ENCODE measurements at regions not wholly inside any gene's neighbourhood (a gene's known extent, or its start where the extent isn't known, plus 50 kb on each side); places are given as distances from the start of the nearest gene placed in this dataset.

GRCh38 chr10:107476408-107476807, 311.9 kb upstream of the SORCS1 start:
- Histone ChIP-seq H3K27ac (no peak overlapping the region), H3K36me3 (ENCODE audit: low read depth, missing control alignments) (no peaks in the 10 kb centered on the region), H3K27me3 (no peaks in the 10 kb centered on the region), H3K9me3 (no peaks in the 10 kb centered on the region), H3K4me1 (no peaks in the 10 kb centered on the region), H3K4me3 (no peak overlapping the region)
- TF ChIP-seq CTCF (IDR thresholded peaks at IDR 0.05) (no peak), POLR2A (IDR thresholded peaks at IDR 0.05) (no peak)
- intact Hi-C loops (cut with DNase I; ENCODE audit: low total_unique reads): no loop called here
- WGBS, 2 donors: 58 to 66% methylated on average over 2 of the region's 2 CpGs
- DNase-seq: no peak

DNA sequence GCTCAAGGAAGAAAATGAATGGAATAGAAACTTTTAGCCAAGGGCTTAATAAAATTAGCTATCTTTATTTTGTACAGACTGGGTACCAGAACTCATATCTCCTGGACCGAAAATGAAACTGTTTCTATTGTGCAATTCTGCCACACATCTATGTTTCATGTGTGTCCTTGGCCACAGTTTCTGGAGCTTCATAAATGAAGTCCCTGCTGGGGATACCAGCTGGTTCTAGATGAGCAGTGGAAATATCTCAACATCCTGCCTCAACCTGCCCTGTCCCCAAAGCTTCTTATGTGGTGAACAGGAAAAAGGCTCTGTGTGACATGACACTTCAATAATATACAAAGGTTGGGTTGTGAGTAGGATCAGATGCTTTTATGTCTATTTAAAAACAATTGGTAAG, 310.1 kb upstream of the SORCS1 start:
- Histone ChIP-seq H3K4me3 (no peak overlapping the region), H3K27ac (no peak overlapping the region), H3K4me1 (no peaks in the 10 kb centered on the region), H3K27me3 (no peaks in the 10 kb centered on the region), H3K36me3 (ENCODE audit: low read depth, missing control alignments) (no peaks in the 10 kb centered on the region), H3K9me3 (no peaks in the 10 kb centered on the region)
- 59 to 68% methylated on average over 1 of the region's 1 CpG for WGBS, 2 donors
- TF ChIP-seq CTCF (IDR thresholded peaks at IDR 0.05) (no peak), POLR2A (IDR thresholded peaks at IDR 0.05) (no peak)
- DNase-seq: no peak
- intact Hi-C loops (cut with DNase I; ENCODE audit: low total_unique reads): no loop called here

- intact Hi-C loops (cut with DNase I; ENCODE audit: low total_unique reads): no loop called here
- 72 to 78% methylated on average over 2 of the region's 2 CpGs for WGBS, 2 donors
- no peaks in the 10 kb centered on the region for H3K27me3 ChIP-seq
- H3K36me3 ChIP-seq (ENCODE audit: low read depth, missing control alignments): no peaks in the 10 kb centered on the region
- TF ChIP-seq POLR2A (IDR thresholded peaks at IDR 0.05): no peak
- no peak for TF ChIP-seq CTCF (IDR thresholded peaks at IDR 0.05)
- no peaks in the 10 kb centered on the region for H3K4me1 ChIP-seq
- no peaks in the 10 kb centered on the region for H3K9me3 ChIP-seq
- no peak overlapping the region for H3K4me3 ChIP-seq
- DNase-seq: no peak
- no peak overlapping the region for H3K27ac ChIP-seq
Measured at GRCh38 chr10:107473225-107473624, 308.7 kb upstream of the SORCS1 start.

GRCh38 chr10:107471911-107472310, 307.4 kb upstream of the SORCS1 start:
- no peaks in the 10 kb centered on the region for H3K36me3 ChIP-seq (ENCODE audit: low read depth, missing control alignments)
- WGBS, 2 donors: 73 to 77% methylated on average over 2 of the region's 2 CpGs
- no peak overlapping the region for H3K4me3 ChIP-seq
- H3K4me1 ChIP-seq: no peaks in the 10 kb centered on the region
- DNase-seq: no peak
- no peaks in the 10 kb centered on the region for H3K27me3 ChIP-seq
- H3K9me3 ChIP-seq: no peaks in the 10 kb centered on the region
- intact Hi-C loops (cut with DNase I; ENCODE audit: low total_unique reads): no loop called here
- TF ChIP-seq CTCF (IDR thresholded peaks at IDR 0.05) (no peak), POLR2A (IDR thresholded peaks at IDR 0.05) (no peak)
- no peak overlapping the region for H3K27ac ChIP-seq

DNA sequence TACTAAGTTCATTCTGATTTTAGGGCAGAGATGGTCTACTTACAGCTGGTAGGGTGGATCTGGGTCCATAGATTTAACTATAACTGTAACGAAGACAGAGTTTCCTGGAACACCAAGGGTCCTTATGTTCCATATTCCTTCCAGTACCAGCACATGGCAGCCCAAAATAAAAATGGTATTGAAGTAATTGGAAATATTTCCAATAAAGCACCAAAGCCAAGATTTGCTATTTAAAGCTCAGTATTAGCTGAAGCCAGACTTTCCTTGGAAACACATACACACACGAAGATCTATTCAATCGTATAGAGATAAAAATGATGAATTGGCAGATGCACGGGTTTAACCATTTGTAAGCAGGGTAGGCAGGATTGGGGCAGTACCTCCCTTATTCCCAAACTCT, 289.1 kb upstream of the SORCS1 start:
- DNase-seq: no peak
- H3K27ac ChIP-seq: no peak overlapping the region
- H3K4me1 ChIP-seq: no peaks in the 10 kb centered on the region
- no peaks in the 10 kb centered on the region for H3K36me3 ChIP-seq (ENCODE audit: low read depth, missing control alignments)
- intact Hi-C loops (cut with DNase I; ENCODE audit: low total_unique reads): no loop called here
- 67 to 71% methylated on average over 4 of the region's 4 CpGs for WGBS, 2 donors
- H3K27me3 ChIP-seq: no peaks in the 10 kb centered on the region
- no peaks in the 10 kb centered on the region for H3K9me3 ChIP-seq
- H3K4me3 ChIP-seq: no peak overlapping the region
- TF ChIP-seq CTCF (IDR thresholded peaks at IDR 0.05) (no peak), POLR2A (IDR thresholded peaks at IDR 0.05) (no peak)

All from testis (tissue), 2 donors.